GM12892 (cell line): ENCODE measurements at regions not wholly inside any gene's neighbourhood (a gene's known extent, or its start where the extent isn't known, plus 50 kb on each side); places are given as distances from the start of the nearest gene placed in this dataset.

Experiments
- POLR2A ChIP-seq: IDR thresholded peaks from 2 replicates; pipeline ENCODE4 v1.6.1; 2011; ENCODE audit warnings: low read depth, low read length, control low read depth
- POLR2AphosphoS5 ChIP-seq: IDR thresholded peaks from 2 replicates; pipeline ENCODE4 v1.6.1; 2011; ENCODE audit warnings: low read depth, low read length, control low read depth
- TAF1 ChIP-seq: IDR thresholded peaks from 2 replicates; pipeline ENCODE4 v1.6.1; 2011; ENCODE audit warnings: low read depth, mild to moderate bottlenecking, control low read depth, low read length, borderline replicate concordance

DNA sequence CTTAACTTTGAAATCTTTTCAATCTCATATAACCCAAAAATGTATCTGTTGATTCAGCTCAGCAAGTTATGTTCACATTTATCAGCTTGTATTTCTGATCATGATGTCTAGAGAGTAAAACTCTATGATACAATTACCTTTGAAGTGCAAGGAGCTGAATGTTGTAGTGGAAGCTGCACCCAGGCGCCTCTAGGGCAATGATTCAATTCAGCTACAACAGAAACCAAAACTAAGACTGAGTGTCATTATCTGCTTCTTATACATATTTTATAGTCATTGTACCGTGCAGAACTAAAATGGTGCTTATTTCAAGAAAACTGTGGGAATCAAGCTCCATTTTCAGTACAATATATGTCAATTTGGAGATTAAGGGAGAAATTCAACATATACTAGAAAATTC, 1237.5 kb downstream of the ZPLD1 start:
- no peak for TF ChIP-seq POLR2A
- TF ChIP-seq TAF1, result no peak
- TF ChIP-seq POLR2AphosphoS5, result no peak
